ENCODE measurements at regions not wholly inside any gene's neighbourhood (a gene's known extent, or its start where the extent isn't known, plus 50 kb on each side); places are given as distances from the start of the nearest gene placed in this dataset.

- no peaks in the 10 kb centered on the region for H3K36me3 ChIP-seq (replicated peaks in 1 of 2; ENCODE audit: control insufficient read depth in 1 of 2, insufficient read depth in 2 of 2, low read length in 2 of 2)
- no TSS peak for BruUV-seq (replicated peaks)
- H3K79me2 ChIP-seq (ENCODE audit: insufficient read depth, low read length), result no peaks in the 10 kb centered on the region
- TF ChIP-seq JUND (CRISPR knock-in tag; IDR thresholded peaks at IDR 0.05) (no peak), FOXP1 (IDR thresholded peaks at IDR 0.05) (no peak), FOXP1 (CRISPR knock-in tag; IDR thresholded peaks at IDR 0.05) (no peak), SETDB1 (CRISPR knock-in tag; IDR thresholded peaks at IDR 0.05; ENCODE audit: borderline replicate concordance) (no peak), HOMEZ (CRISPR knock-in tag; IDR thresholded peaks at IDR 0.05; ENCODE audit: low read depth) (no peak), KDM6A (CRISPR knock-in tag; IDR thresholded peaks at IDR 0.05; ENCODE audit: low read depth) (no peak), DNMT1 (CRISPR knock-in tag; IDR thresholded peaks at IDR 0.05) (no peak), ZNF230 (CRISPR knock-in tag; IDR thresholded peaks at IDR 0.05) (no peak)
- TF ChIP-seq, protein P1, sequence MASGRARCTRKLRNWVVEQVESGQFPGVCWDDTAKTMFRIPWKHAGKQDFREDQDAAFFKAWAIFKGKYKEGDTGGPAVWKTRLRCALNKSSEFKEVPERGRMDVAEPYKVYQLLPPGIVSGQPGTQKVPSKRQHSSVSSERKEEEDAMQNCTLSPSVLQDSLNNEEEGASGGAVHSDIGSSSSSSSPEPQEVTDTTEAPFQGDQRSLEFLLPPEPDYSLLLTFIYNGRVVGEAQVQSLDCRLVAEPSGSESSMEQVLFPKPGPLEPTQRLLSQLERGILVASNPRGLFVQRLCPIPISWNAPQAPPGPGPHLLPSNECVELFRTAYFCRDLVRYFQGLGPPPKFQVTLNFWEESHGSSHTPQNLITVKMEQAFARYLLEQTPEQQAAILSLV (CRISPR knock-in tag; IDR thresholded peaks at IDR 0.05; ENCODE audit: borderline replicate concordance), result no peak
- H3K27ac ChIP-seq (ENCODE audit: extremely low read length, insufficient read depth, low read length), result no peak overlapping the region
- intact Hi-C loops (cut with micrococcal nuclease; ENCODE audit: unreplicated experiment), result no loop called here
- 10% methylated on average over 7 of the region's 7 CpGs for WGBS (ENCODE audit: low lambda C conversion rate)
- no peaks in the 10 kb centered on the region for H3K9me3 ChIP-seq (ENCODE audit: low read length)
- no peak overlapping the region for H2AFZ ChIP-seq (ENCODE audit: low read length)
- no peaks in the 10 kb centered on the region for H3K27me3 ChIP-seq (ENCODE audit: control insufficient read depth in 1 of 2, insufficient read depth in 2 of 2, low read length in 2 of 2)
- H3K9ac ChIP-seq (ENCODE audit: insufficient read depth, low read depth, low read length), result no peak overlapping the region
- in situ Hi-C loops (cut with HindIII; ENCODE audit: extremely low pct_ligation_motif_present, low pct_unique_long_range_greater_than_20kb), result no loop called here
- no peaks in the 10 kb centered on the region for H4K20me1 ChIP-seq (ENCODE audit: insufficient read depth, low read length)
- no peak for FAIRE-seq
- ChIA-PET CTCF (ENCODE audit: low intra/inter-chr PET ratio, low total read pairs) (no interaction called here), POLR2A (no interaction called here)
- no peak for ATAC-seq
- no peaks in the 10 kb centered on the region for H3K4me1 ChIP-seq (ENCODE audit: insufficient read depth, low read length)
- no peak for DNase-seq (ENCODE audit: low spot score)
- no peak overlapping the region for H3K4me3 ChIP-seq (replicated peaks in 1 of 3; ENCODE audit: insufficient read depth in 1 of 3, low read depth in 2 of 3, low read length in 3 of 3)
- no peak overlapping the region for H3K4me2 ChIP-seq (ENCODE audit: low read depth, low read length)
Measured at GRCh38 chr4:18343581-18343980, 322.0 kb upstream of the LCORL start.

Measured in HepG2 (cell line).